ENCODE measurements at regions not wholly inside any gene's neighbourhood (a gene's known extent, or its start where the extent isn't known, plus 50 kb on each side); places are given as distances from the start of the nearest gene placed in this dataset.

- no peak for TF ChIP-seq GATA3 (IDR thresholded peaks at IDR 0.05; ENCODE audit: low read depth, low read length)
- no peak for TF ChIP-seq GATA2 (IDR thresholded peaks at IDR 0.05; ENCODE audit: low read depth, low read length)
These were observed 294.2 kb downstream of the FIGN start for GRCh38 chr2:163441603-163442002.

All from SH-SY5Y (cell line).